Keratinocyte (primary cell): ENCODE measurements at regions not wholly inside any gene's neighbourhood (a gene's known extent, or its start where the extent isn't known, plus 50 kb on each side); places are given as distances from the start of the nearest gene placed in this dataset.

ENCODE experiments used
- DNase-seq: peaks from one replicate; pipeline ENCODE4 v3.0.0-alpha.2; 2011; ENCODE audit warnings: low read depth, missing footprints, low spot score
- FAIRE-seq: peaks from 2 replicates; lab custom pipeline; 2011; peaks lifted over from hg19 to GRCh38; lab: Jason Lieb, UNC
- H2AFZ ChIP-seq: 2 replicates; pipeline ENCODE4 v1.6.0; 2012; ENCODE audit warnings: low read length, control low read depth, inconsistent platforms; ENCODE audit not compliant: control insufficient read depth
- H3K27ac ChIP-seq: 2 replicates; pipeline ENCODE4 v1.5.1; 2011; ENCODE audit warnings: low read length; ENCODE audit not compliant: control insufficient read depth, insufficient read depth
- H3K27me3 ChIP-seq: 3 replicates; pipeline ENCODE4 v1.6.0; 2011; ENCODE audit warnings: low read length; ENCODE audit not compliant: control insufficient read depth, insufficient read depth; ENCODE audit errors: extremely low read depth
- H3K36me3 ChIP-seq, 2 experiments: 2 replicates in 1 of 2; 3 replicates in 1 of 2; pipeline ENCODE4 v1.5.1; 2011; ENCODE audit warnings: low read length in 2 of 2, mild to moderate bottlenecking in 1 of 2; ENCODE audit not compliant: control insufficient read depth in 2 of 2, insufficient read depth in 2 of 2; ENCODE audit errors: extremely low read depth in 1 of 2
- H3K4me1 ChIP-seq: 3 replicates; pipeline ENCODE4 v1.5.1; 2011; ENCODE audit warnings: low read length; ENCODE audit not compliant: control insufficient read depth, insufficient read depth; ENCODE audit errors: extremely low read depth
- H3K4me2 ChIP-seq: 3 replicates; pipeline ENCODE4 v1.6.0; 2011; ENCODE audit warnings: low read depth, low read length; ENCODE audit not compliant: control insufficient read depth, insufficient read depth; ENCODE audit errors: extremely low read depth
- H3K4me3 ChIP-seq, 3 experiments: fragments of 200-600 bp in 1 of 3; sonication (generic) in 1 of 3; 2 replicates in 2 of 3; 3 replicates in 1 of 3; pipeline ENCODE4 v1.5.1; 2011 to 2016; ENCODE audit warnings: low read length in 3 of 3, mild to moderate bottlenecking in 3 of 3, control low read depth in 2 of 3, inconsistent platforms in 1 of 3, low read depth in 1 of 3, mixed read lengths in 1 of 3, mixed run types in 1 of 3, moderate library complexity in 1 of 3; ENCODE audit not compliant: control insufficient read depth in 2 of 3, insufficient read depth in 2 of 3; ENCODE audit errors: extremely low read depth in 1 of 3
- H3K79me2 ChIP-seq: 2 replicates; pipeline ENCODE4 v1.6.0; 2012; ENCODE audit warnings: low read length; ENCODE audit not compliant: control insufficient read depth, insufficient read depth
- H3K9ac ChIP-seq: 3 replicates; pipeline ENCODE4 v1.6.0; 2011; ENCODE audit warnings: low read length; ENCODE audit not compliant: control insufficient read depth, insufficient read depth; ENCODE audit errors: extremely low read depth
- H3K9me1 ChIP-seq: 3 replicates; pipeline ENCODE4 v1.6.0; 2011; ENCODE audit warnings: low read length; ENCODE audit not compliant: control insufficient read depth, insufficient read depth; ENCODE audit errors: extremely low read depth
- H3K9me3 ChIP-seq: 2 replicates; pipeline ENCODE4 v1.5.1; 2012; ENCODE audit warnings: low read depth, low read length; ENCODE audit not compliant: control insufficient read depth
- H4K20me1 ChIP-seq: 3 replicates; pipeline ENCODE4 v1.6.0; 2011; ENCODE audit warnings: low read length; ENCODE audit not compliant: control insufficient read depth, insufficient read depth; ENCODE audit errors: extremely low read depth
- CTCF ChIP-seq, 3 experiments: IDR thresholded peaks in 1 of 3; conservative IDR thresholded peaks in 1 of 3; optimal IDR thresholded peaks in 1 of 3; 2 replicates in 2 of 3; 3 replicates in 1 of 3; pipeline versions ENCODE3 to v1.5.1; 2011; ENCODE audit warnings: low read length in 3 of 3, mild to moderate bottlenecking in 3 of 3, moderate library complexity in 2 of 3, control low read depth in 1 of 3, inconsistent platforms in 1 of 3; ENCODE audit not compliant: insufficient read depth in 2 of 3; ENCODE audit errors: extremely low read depth in 1 of 3
- EZH2 ChIP-seq: IDR thresholded peaks from one replicate; pipeline ENCODE4 v1.6.1; 2012; ENCODE audit warnings: inconsistent platforms, mild to moderate bottlenecking, low read length, moderate library complexity
- dilution Hi-C: fragments of 300-500 bp; cut with MboI; formaldehyde crosslinking; loops from one replicate; pipeline ENCODE4 v1.7.0; 2020; ENCODE audit warnings: low sequenced_read_pairs; ENCODE audit not compliant: extremely low pct_ligation_motif_present

- no peak overlapping the region for H2AFZ ChIP-seq
- H3K36me3 ChIP-seq = no peaks in the 10 kb centered on the region
- no peak overlapping the region for H3K9ac ChIP-seq
- no peak for TF ChIP-seq CTCF (optimal IDR thresholded peaks at IDR 0.05 in 1 of 3, IDR thresholded peaks at IDR 0.05 in 1 of 3, conservative IDR thresholded peaks at IDR 0.05 in 1 of 3; ENCODE audit: extremely low read depth in 1 of 3, insufficient read depth in 2 of 3, low read length in 3 of 3)
- TF ChIP-seq EZH2 = no peak
- DNase-seq = no peak
- no peak for FAIRE-seq
- no peaks in the 10 kb centered on the region for H3K4me1 ChIP-seq
- dilution Hi-C loops = no loop called here
- H3K4me2 ChIP-seq = no peak overlapping the region
- H3K9me1 ChIP-seq = no peaks in the 10 kb centered on the region
- no peaks in the 10 kb centered on the region for H3K27me3 ChIP-seq
- no peaks in the 10 kb centered on the region for H3K9me3 ChIP-seq
- H3K79me2 ChIP-seq = no peaks in the 10 kb centered on the region
- H3K27ac ChIP-seq = no peak overlapping the region
- no peaks in the 10 kb centered on the region for H4K20me1 ChIP-seq
- H3K4me3 ChIP-seq = no peak overlapping the region
These were observed 764.6 kb upstream of the PKDCC start for GRCh38 chr2:41283079-41283775.

- Histone ChIP-seq H2AFZ (no peak overlapping the region), H3K36me3 (no peaks in the 10 kb centered on the region), H3K27me3 (no peaks in the 10 kb centered on the region), H3K79me2 (no peaks in the 10 kb centered on the region), H3K27ac (no peak overlapping the region), H4K20me1 (no peaks in the 10 kb centered on the region), H3K9me3 (no peaks in the 10 kb centered on the region), H3K9me1 (no peaks in the 10 kb centered on the region), H3K4me1 (no peaks in the 10 kb centered on the region), H3K4me3 (no peak overlapping the region), H3K4me2 (no peak overlapping the region), H3K9ac (no peak overlapping the region)
- no peak for TF ChIP-seq EZH2
- no peak for TF ChIP-seq CTCF (optimal IDR thresholded peaks at IDR 0.05 in 1 of 3, IDR thresholded peaks at IDR 0.05 in 1 of 3, conservative IDR thresholded peaks at IDR 0.05 in 1 of 3; ENCODE audit: extremely low read depth in 1 of 3, insufficient read depth in 2 of 3, low read length in 3 of 3)
- DNase-seq (no peak), FAIRE-seq (no peak)
- dilution Hi-C loops = no loop called here
These were observed 754.3 kb upstream of the PKDCC start for GRCh38 chr2:41293491-41293890.
